ENCODE measurements at regions not wholly inside any gene's neighbourhood (a gene's known extent, or its start where the extent isn't known, plus 50 kb on each side); places are given as distances from the start of the nearest gene placed in this dataset.

DNA sequence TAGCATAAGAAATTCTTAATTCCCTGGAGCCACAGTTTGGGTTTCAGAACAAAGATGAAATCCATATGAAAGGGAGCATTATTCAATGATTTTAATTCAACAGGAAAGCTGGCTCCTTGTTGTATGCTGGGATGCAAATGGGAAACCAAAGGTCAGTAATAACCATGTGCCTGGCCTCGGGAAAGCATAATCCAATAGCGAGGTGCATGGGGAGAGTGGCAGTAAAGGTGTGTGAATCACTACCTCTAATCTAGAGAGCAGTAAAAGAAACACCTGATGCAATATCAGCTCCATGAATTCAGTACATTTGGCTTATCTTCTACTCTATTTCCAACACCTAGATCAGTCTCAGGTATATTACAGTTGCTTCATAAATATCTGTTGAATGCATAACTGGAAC is 220.1 kb downstream of the FBXO15 start:
- no peaks in the 10 kb centered on the region for H3K4me1 ChIP-seq
- H3K9me3 ChIP-seq: peaks cover 22% of the 10 kb centered on the region
- H3K27me3 ChIP-seq: no peaks in the 10 kb centered on the region
- no peak overlapping the region for H3K9ac ChIP-seq
- TF ChIP-seq Cebpa-rat (IDR thresholded peaks at IDR 0.05): no peak
- no peak overlapping the region for H3K4me2 ChIP-seq
- H3K4me3 ChIP-seq: no peak overlapping the region
- H3K27ac ChIP-seq: no peak overlapping the region
- H3K36me3 ChIP-seq: no peaks in the 10 kb centered on the region
- no peaks in the 10 kb centered on the region for H4K20me1 ChIP-seq

- H3K27me3 ChIP-seq: no peaks in the 10 kb centered on the region
- no peak overlapping the region for H3K9ac ChIP-seq
- H3K27ac ChIP-seq: no peak overlapping the region
- no peak overlapping the region for H3K4me2 ChIP-seq
- H3K4me1 ChIP-seq: no peaks in the 10 kb centered on the region
- no peaks in the 10 kb centered on the region for H4K20me1 ChIP-seq
- H3K4me3 ChIP-seq: no peak overlapping the region
- H3K36me3 ChIP-seq: no peaks in the 10 kb centered on the region
- no peak for TF ChIP-seq Cebpa-rat (IDR thresholded peaks at IDR 0.05)
- no peaks in the 10 kb centered on the region for H3K9me3 ChIP-seq
These were observed 222.8 kb downstream of the FBXO15 start for GRCh38 chr18:73924836-73925235.

DNA sequence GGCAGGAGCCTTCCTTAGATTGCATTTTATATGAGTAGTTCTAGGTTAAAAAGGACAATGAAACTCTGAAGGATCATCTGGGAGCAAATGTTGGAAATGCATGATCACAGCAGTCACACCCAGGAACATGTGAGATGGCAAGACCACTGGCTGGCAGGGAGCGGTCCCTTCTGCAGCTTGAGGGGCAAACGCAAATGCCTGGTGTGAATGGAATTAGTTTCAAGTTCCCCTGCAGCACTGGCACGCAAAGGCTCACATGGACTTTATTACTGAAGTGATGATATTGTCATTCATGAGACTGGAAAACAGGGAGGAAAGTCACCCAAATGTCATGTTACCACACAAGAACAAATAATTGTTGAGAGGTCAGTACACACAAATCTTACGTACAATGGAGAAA is 223.3 kb downstream of the FBXO15 start:
- peaks cover 4% of the 10 kb centered on the region; the same call in 1 of the 2 replicates for H3K4me1 ChIP-seq
- no peak for TF ChIP-seq Cebpa-rat (IDR thresholded peaks at IDR 0.05)
- no peaks in the 10 kb centered on the region for H3K36me3 ChIP-seq
- no peaks in the 10 kb centered on the region for H4K20me1 ChIP-seq
- H3K9ac ChIP-seq: no peak overlapping the region
- no peak overlapping the region for H3K27ac ChIP-seq
- H3K4me2 ChIP-seq: no peak overlapping the region
- H3K4me3 ChIP-seq: no peak overlapping the region
- H3K9me3 ChIP-seq: no peaks in the 10 kb centered on the region
- no peaks in the 10 kb centered on the region for H3K27me3 ChIP-seq

DNA sequence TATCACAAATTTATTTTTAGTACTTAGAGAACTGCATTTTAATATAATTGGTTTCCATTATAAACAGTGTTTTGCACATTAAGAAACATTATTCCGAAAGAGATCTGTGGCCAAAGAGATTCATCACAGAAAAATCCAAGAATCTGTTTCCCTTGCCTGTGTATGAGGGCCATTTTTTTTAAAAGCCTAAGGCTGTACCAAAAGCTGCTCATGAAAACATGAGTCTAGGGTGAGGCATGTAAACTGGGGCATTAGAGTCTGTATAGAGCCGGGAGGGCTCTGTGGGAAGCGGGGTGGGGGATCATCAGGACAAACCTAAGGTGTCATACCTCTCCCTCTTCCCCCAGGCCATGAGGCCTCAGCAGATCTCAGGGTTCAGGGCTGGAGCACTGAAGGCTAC is 223.8 kb downstream of the FBXO15 start:
- H4K20me1 ChIP-seq: no peaks in the 10 kb centered on the region
- peaks cover 8% of the 10 kb centered on the region for H3K4me1 ChIP-seq
- H3K9ac ChIP-seq: no peak overlapping the region
- TF ChIP-seq Cebpa-rat (IDR thresholded peaks at IDR 0.05): no peak
- no peaks in the 10 kb centered on the region for H3K27me3 ChIP-seq
- H3K27ac ChIP-seq: no peak overlapping the region
- H3K4me3 ChIP-seq: no peak overlapping the region
- H3K9me3 ChIP-seq: no peaks in the 10 kb centered on the region
- no peaks in the 10 kb centered on the region for H3K36me3 ChIP-seq
- no peak overlapping the region for H3K4me2 ChIP-seq

DNA sequence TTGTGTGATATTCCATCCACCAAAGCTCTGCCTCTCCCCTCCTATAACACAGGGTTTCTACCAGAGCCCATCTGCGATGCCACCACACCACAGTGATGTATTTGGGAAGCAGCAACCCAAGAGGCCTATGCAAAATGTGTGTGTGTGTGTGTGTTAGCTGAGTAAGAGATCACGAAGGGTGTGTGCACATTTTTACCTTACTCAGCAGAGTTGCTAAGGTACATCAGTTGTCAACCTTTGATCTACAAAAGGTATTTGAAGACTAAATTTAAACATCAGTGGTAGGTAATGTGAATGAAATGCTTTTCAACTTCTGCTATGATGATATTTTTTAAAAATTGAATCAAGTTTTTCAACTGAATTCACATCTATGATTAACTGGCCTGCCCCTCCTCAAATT is 227.6 kb downstream of the FBXO15 start:
- TF ChIP-seq Cebpa-rat (IDR thresholded peaks at IDR 0.05): no peak
- no peak overlapping the region for H3K4me2 ChIP-seq
- H3K9me3 ChIP-seq: no peaks in the 10 kb centered on the region
- no peaks in the 10 kb centered on the region for H3K36me3 ChIP-seq
- H3K9ac ChIP-seq: no peak overlapping the region
- H4K20me1 ChIP-seq: no peaks in the 10 kb centered on the region
- peaks cover 15% of the 10 kb centered on the region for H3K4me1 ChIP-seq
- H3K27ac ChIP-seq: no peak overlapping the region
- H3K27me3 ChIP-seq: no peaks in the 10 kb centered on the region
- no peak overlapping the region for H3K4me3 ChIP-seq

- H3K4me3 ChIP-seq: no peak overlapping the region
- peaks cover 15% of the 10 kb centered on the region for H3K4me1 ChIP-seq
- H3K9me3 ChIP-seq: no peaks in the 10 kb centered on the region
- no peak for TF ChIP-seq Cebpa-rat (IDR thresholded peaks at IDR 0.05)
- no peaks in the 10 kb centered on the region for H4K20me1 ChIP-seq
- H3K27me3 ChIP-seq: no peaks in the 10 kb centered on the region
- peak overlapping the region; percentile 54 for H3K4me2 ChIP-seq
- H3K36me3 ChIP-seq: no peaks in the 10 kb centered on the region
- H3K27ac ChIP-seq: no peak overlapping the region
- no peak overlapping the region for H3K9ac ChIP-seq
These were observed 228.8 kb downstream of the FBXO15 start for GRCh38 chr18:73918816-73919215.

DNA sequence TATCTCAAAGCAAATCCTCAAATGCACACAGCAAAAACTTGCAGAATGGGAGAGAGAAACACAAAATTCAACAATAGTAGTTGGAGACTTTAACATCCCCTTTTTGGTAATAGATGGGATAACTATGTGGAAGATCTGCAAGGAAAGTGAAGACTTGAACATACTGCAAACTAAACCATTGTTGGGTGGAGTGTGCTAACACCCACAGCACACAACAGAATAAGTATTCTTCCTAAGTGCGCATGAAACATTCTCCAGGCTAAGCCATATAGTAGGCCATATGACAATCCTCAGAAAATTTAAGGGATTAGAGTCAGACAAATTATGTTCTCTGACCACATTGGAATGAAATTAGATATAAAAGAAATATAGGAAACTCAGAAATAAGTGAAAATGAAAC is 230.6 kb downstream of the FBXO15 start:
- TF ChIP-seq Cebpa-rat (IDR thresholded peaks at IDR 0.05): no peak
- H3K9me3 ChIP-seq: no peaks in the 10 kb centered on the region
- H4K20me1 ChIP-seq: no peaks in the 10 kb centered on the region
- H3K36me3 ChIP-seq: no peaks in the 10 kb centered on the region
- H3K9ac ChIP-seq: no peak overlapping the region
- no peak overlapping the region for H3K4me2 ChIP-seq
- H3K4me3 ChIP-seq: no peak overlapping the region
- no peak overlapping the region for H3K27ac ChIP-seq
- peaks cover 15% of the 10 kb centered on the region for H3K4me1 ChIP-seq
- no peaks in the 10 kb centered on the region for H3K27me3 ChIP-seq

DNA sequence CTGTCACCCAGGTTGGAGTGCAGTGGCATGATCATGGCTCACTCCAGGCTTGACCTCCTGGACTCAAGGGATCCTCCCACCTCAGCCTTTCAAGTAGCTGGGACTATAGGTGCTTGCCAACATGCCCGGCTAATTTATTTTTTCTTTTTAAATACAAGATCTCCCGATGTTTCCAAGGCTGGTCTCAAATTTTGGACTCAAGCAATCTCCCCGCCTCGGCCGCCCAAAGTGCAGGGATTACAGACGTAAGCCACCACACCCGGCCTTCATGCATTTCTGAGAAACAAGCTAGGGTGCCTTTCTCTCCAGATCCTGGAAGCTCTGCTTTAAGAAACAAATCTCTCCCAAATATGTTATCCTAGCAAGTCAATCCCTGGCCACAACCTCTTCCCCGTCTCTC is 234.1 kb downstream of the FBXO15 start:
- TF ChIP-seq Cebpa-rat (IDR thresholded peaks at IDR 0.05): no peak

GRCh38 chr18:73908323-73908722 is 239.3 kb downstream of the FBXO15 start:
- Histone ChIP-seq H3K36me3 (no peaks in the 10 kb centered on the region), H4K20me1 (no peaks in the 10 kb centered on the region), H3K27ac (no peak overlapping the region), H3K27me3 (no peaks in the 10 kb centered on the region), H3K4me3 (no peak overlapping the region), H3K9me3 (no peaks in the 10 kb centered on the region), H3K9ac (no peak overlapping the region), H3K4me1 (no peaks in the 10 kb centered on the region), H3K4me2 (no peak overlapping the region)
- TF ChIP-seq Cebpa-rat (IDR thresholded peaks at IDR 0.05): no peak

More for the DNA sequence above, 234.1 kb downstream of the FBXO15 start:
- H3K9ac ChIP-seq: no peak overlapping the region
- H3K36me3 ChIP-seq: no peaks in the 10 kb centered on the region
- H3K27me3 ChIP-seq: no peaks in the 10 kb centered on the region
- no peaks in the 10 kb centered on the region for H3K9me3 ChIP-seq
- H3K4me1 ChIP-seq: peaks cover 4% of the 10 kb centered on the region
- H3K4me3 ChIP-seq: no peak overlapping the region
- H3K27ac ChIP-seq: no peak overlapping the region
- no peaks in the 10 kb centered on the region for H4K20me1 ChIP-seq
- no peak overlapping the region for H3K4me2 ChIP-seq

DNA sequence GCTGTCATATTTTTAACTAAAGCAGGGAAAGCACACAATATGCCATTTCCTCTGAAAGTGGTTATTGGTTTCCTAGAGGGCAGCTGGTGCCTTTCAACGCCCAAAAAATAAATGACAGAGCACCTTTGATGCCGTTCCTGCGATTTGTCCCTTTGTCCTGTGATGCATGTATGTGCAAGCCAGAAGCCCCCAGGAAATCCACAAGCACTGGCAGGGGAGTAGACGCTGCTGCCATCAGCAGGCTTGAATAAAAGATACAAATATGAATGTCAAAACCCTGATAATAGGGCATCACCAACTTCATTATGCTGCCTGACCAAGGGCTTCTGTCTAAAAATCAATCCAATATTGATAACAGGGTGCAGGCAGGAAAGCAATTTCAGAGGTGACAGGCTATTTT is 246.1 kb downstream of the FBXO15 start:
- no peak overlapping the region for H3K27ac ChIP-seq
- H3K36me3 ChIP-seq: no peaks in the 10 kb centered on the region
- no peaks in the 10 kb centered on the region for H3K27me3 ChIP-seq
- H3K4me1 ChIP-seq: peaks cover 12% of the 10 kb centered on the region
- H3K9ac ChIP-seq: no peak overlapping the region
- no peak overlapping the region for H3K4me3 ChIP-seq
- no peaks in the 10 kb centered on the region for H4K20me1 ChIP-seq
- 0 out of 2 replicates have a peak overlapping the region, but pooled peaks have one; percentile 3 for H3K4me2 ChIP-seq
- no peak for TF ChIP-seq Cebpa-rat (IDR thresholded peaks at IDR 0.05)
- no peaks in the 10 kb centered on the region for H3K9me3 ChIP-seq

DNA sequence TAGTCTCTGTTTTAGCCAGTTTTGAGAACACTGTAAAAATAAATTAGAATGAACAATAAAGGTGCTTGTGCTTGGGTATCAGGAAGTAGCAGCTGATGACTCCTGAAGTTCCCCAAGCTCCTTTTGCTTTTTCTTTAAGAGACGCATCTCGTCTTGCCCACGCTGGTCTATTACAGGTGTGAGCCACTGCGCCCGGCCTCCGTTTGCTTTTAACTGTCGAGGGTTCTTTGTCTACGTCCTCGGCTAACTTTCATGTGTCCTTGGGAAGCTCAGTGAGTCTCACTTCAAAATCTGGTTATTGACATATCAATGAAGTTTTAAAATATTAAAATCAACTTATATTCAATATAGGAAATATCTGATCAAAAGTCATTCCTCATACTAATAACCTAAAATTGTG is 246.5 kb downstream of the FBXO15 start:
- Histone ChIP-seq H3K36me3 (no peaks in the 10 kb centered on the region), H3K9me3 (no peaks in the 10 kb centered on the region), H3K4me1 (peaks cover 17% of the 10 kb centered on the region), H3K4me3 (no peak overlapping the region), H3K4me2 (0 out of 2 replicates have a peak overlapping the region, but pooled peaks have one; percentile 3), H3K27ac (no peak overlapping the region), H3K27me3 (no peaks in the 10 kb centered on the region), H3K9ac (no peak overlapping the region), H4K20me1 (no peaks in the 10 kb centered on the region)
- TF ChIP-seq Cebpa-rat (IDR thresholded peaks at IDR 0.05): no peak
